Mesothelial cell of epicardium (in vitro differentiated cells): ENCODE measurements at regions not wholly inside any gene's neighbourhood (a gene's known extent, or its start where the extent isn't known, plus 50 kb on each side); places are given as distances from the start of the nearest gene placed in this dataset.

ENCODE experiments used
- DNase-seq, 2 experiments: peaks; one replicate each; pipeline ENCODE4 v3.0.0; 2021; ENCODE audit warnings: low spot score in 2 of 2; ENCODE audit not compliant: unreplicated experiment in 2 of 2
- H3K27ac Mint-ChIP-seq: 2 replicates; pipeline ENCODE4 v1.8.0; 2021; ENCODE audit warnings: mixed read lengths
- H3K27me3 Mint-ChIP-seq: 2 replicates; pipeline ENCODE4 v1.8.0; 2021; ENCODE audit warnings: low read depth, mixed read lengths
- H3K36me3 Mint-ChIP-seq: 2 replicates; pipeline ENCODE4 v1.8.0; 2021; ENCODE audit warnings: mixed read lengths
- H3K4me1 Mint-ChIP-seq: 2 replicates; pipeline ENCODE4 v1.8.0; 2021; ENCODE audit warnings: mixed read lengths
- H3K4me3 Mint-ChIP-seq: 2 replicates; pipeline ENCODE4 v1.8.0; 2021; ENCODE audit warnings: mild to moderate bottlenecking, moderate library complexity, mixed read lengths
- H3K9me3 Mint-ChIP-seq: 2 replicates; pipeline ENCODE4 v1.8.0; 2021; ENCODE audit warnings: mixed read lengths
- CTCF ChIP-seq: fragments of 200-600 bp; sonication (generic); IDR thresholded peaks from one replicate; pipeline ENCODE4 v1.5.0; 2021; ENCODE audit warnings: antibody characterized with exemption; ENCODE audit not compliant: unreplicated experiment

- Mint-ChIP-seq H3K4me3 (no peak overlapping the region), H3K9me3 (peaks cover 44% of the 10 kb centered on the region), H3K36me3 (peaks cover 3% of the 10 kb centered on the region), H3K4me1 (peaks cover 11% of the 10 kb centered on the region), H3K27ac (no peak overlapping the region), H3K27me3 (no peaks in the 10 kb centered on the region)
- DNase-seq, result no peak
- no peak for TF ChIP-seq CTCF
Observed at GRCh38 chr3:103624271-103624670, 1189.5 kb downstream of the ZPLD1 start.

DNA sequence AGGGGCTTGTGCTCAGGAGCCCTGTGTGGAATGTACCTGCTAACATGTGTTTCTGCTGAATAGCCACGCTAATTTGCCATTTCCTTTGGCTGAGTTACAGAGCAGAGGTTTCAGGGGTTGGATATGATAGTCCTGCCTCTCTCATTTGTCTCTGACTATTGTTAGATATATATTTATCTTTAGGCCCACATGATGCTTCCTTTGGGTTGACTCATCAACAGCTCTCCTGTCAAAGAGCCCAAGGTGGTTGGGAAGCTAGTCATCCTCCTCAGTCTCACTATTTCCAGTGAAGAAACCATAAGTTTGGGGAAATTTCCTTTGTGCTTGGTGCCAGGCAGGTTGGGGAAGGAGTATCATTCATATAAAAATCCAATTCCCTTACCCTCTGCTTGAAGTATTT lies 1194.6 kb downstream of the ZPLD1 start:
- no peaks in the 10 kb centered on the region for H3K27me3 Mint-ChIP-seq
- no peak overlapping the region for H3K27ac Mint-ChIP-seq
- no peak overlapping the region for H3K4me3 Mint-ChIP-seq
- no peak for TF ChIP-seq CTCF
- no peak for DNase-seq
- peaks cover 5% of the 10 kb centered on the region for H3K4me1 Mint-ChIP-seq
- peaks cover 8% of the 10 kb centered on the region for H3K36me3 Mint-ChIP-seq
- H3K9me3 Mint-ChIP-seq, result peaks cover 68% of the 10 kb centered on the region

DNA sequence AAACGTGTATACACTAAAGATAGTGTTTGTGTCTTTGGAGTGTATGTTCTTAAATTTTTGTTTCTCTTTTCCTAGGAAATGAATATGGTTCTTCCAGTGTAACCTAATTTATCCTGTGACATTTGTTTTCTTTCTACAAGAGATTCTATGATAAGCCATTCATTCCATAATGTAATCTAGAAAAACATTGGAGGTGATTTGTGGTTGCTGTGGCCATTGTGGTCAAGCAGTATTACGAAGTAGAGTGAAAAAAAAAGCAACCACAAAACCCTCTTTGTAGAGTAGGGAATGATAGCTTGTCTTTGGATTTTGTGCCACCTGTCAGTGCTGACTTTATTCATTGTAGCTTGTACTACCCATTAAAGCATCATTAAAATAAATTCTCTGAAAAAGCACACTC lies 1209.6 kb downstream of the ZPLD1 start:
- Mint-ChIP-seq H3K4me1 (peaks cover 9% of the 10 kb centered on the region), H3K27ac (no peak overlapping the region), H3K27me3 (no peaks in the 10 kb centered on the region), H3K9me3 (no peaks in the 10 kb centered on the region), H3K36me3 (no peaks in the 10 kb centered on the region), H3K4me3 (no peak overlapping the region)
- TF ChIP-seq CTCF, result no peak
- DNase-seq, result no peak

- Mint-ChIP-seq H3K4me1 (peaks cover 1% of the 10 kb centered on the region), H3K4me3 (no peak overlapping the region), H3K9me3 (no peaks in the 10 kb centered on the region), H3K27ac (no peak overlapping the region), H3K27me3 (no peaks in the 10 kb centered on the region), H3K36me3 (no peaks in the 10 kb centered on the region)
- TF ChIP-seq CTCF, result no peak
- DNase-seq, result no peak
Observed at GRCh38 chr3:103653996-103654395, 1219.2 kb downstream of the ZPLD1 start.

DNA sequence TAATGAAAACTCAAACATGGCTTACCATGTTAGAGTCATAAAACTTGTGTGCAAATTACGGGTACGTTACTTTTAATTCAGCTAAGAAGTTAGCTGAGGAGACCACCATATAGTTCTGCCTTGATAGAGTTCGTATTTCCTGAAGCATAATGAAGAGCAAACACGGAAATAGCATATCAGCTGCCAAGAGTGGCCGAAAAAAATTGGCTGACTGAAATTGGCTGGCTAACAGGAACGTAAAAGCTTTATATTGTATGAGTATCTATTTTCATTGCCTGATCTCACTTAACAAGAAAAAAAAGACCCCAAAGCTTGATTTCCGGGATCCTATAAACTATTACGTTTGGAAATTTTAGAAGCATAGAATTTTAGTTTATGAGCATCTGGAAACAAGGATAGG lies 1222.9 kb downstream of the ZPLD1 start:
- no peak overlapping the region for H3K4me3 Mint-ChIP-seq
- no peak for DNase-seq
- no peaks in the 10 kb centered on the region for H3K36me3 Mint-ChIP-seq
- H3K9me3 Mint-ChIP-seq, result no peaks in the 10 kb centered on the region
- TF ChIP-seq CTCF, result no peak
- H3K4me1 Mint-ChIP-seq, result peaks cover 1% of the 10 kb centered on the region
- H3K27me3 Mint-ChIP-seq, result no peaks in the 10 kb centered on the region
- H3K27ac Mint-ChIP-seq, result no peak overlapping the region

DNA sequence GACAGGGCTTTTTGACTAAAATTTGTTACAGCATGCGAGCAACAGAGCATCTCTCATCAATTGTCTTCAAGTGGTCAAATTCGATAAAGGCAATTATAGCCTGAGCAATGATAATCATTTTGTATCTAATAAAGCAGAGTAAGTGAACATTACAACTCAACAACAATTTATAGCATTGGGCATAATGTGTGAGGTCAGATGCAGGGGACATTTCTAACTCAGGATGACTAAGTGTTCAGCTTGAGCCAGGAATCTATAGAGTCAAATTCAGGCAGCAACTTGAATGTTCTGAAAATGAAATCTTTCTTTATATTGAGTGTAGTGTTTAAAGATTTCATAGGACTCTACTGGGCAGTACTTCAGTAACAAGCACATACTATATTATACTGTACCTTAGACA lies 1226.0 kb downstream of the ZPLD1 start:
- Mint-ChIP-seq H3K27ac (no peak overlapping the region), H3K27me3 (no peaks in the 10 kb centered on the region), H3K36me3 (no peaks in the 10 kb centered on the region), H3K4me3 (no peak overlapping the region), H3K9me3 (no peaks in the 10 kb centered on the region), H3K4me1 (no peaks in the 10 kb centered on the region)
- DNase-seq, result no peak
- no peak for TF ChIP-seq CTCF
